HCT116 (cell line): ENCODE measurements at regions not wholly inside any gene's neighbourhood (a gene's known extent, or its start where the extent isn't known, plus 50 kb on each side); places are given as distances from the start of the nearest gene placed in this dataset.

Experiments used
- ATAC-seq: fragments of 200-7000 bp; cut with Tn5 transposase; 2 replicates; pipeline ENCODE4 v1.9.1; 2020; ENCODE audit warnings: mild to moderate bottlenecking, moderate library complexity
- BruUV-seq: library from RNA; stranded (reverse); fragments of 400-500 nt; replicated peaks from 2 replicates; lab custom pipeline; 2021; lab: Mats Ljungman, UMichigan
- CTCF ChIA-PET: fragments of 300-600 bp; sonication (Branson Sonifier 250); formaldehyde crosslinking; loops from one replicate; lab custom pipeline; 2021; ENCODE audit warnings: antibody characterized with exemption; lab: Charles Lee
- POLR2A ChIA-PET: fragments of 300-600, 350-600 bp; sonication (Branson Sonifier 250); formaldehyde crosslinking; loops from one replicate; lab custom pipeline; 2021; ENCODE audit warnings: antibody characterized with exemption; lab: Charles Lee
- RAD21 ChIA-PET, 2 experiments: fragments of 300-600 bp; sonication (Branson Sonifier 250); formaldehyde crosslinking; loops; one replicate each; lab custom pipeline; 2023; ENCODE audit warnings: low total read pairs in 2 of 2; ENCODE audit not compliant: uncharacterized antibody in 2 of 2, unreplicated experiment in 2 of 2, low non-redundant PET in 1 of 2; lab: Charles Lee
- DNase-seq: peaks from one replicate; pipeline ENCODE4 v3.0.0-alpha.2; 2010; ENCODE audit warnings: low read depth, low spot score
- H2AFZ ChIP-seq: fragments of 200-600 bp; shearing (Covaris generic), sonication (generic); 2 replicates; pipeline ENCODE4 v1.6.1; 2017; ENCODE audit warnings: low read depth, mixed run types, mixed read lengths, antibody characterized with exemption, low read length; ENCODE audit not compliant: poor library complexity, severe bottlenecking
- H3K27ac ChIP-seq: 2 replicates; pipeline ENCODE4 v1.5.1; 2012; ENCODE audit warnings: low read depth, low read length
- H3K27me3 ChIP-seq: fragments of 200-600 bp; sonication (generic); 2 replicates; pipeline ENCODE4 v1.6.1; 2016; ENCODE audit warnings: mixed run types, low read length, mixed read lengths; ENCODE audit not compliant: insufficient read depth
- H3K36me3 ChIP-seq, 2 experiments: fragments of 200-500 bp in 1 of 2; fragments of 200-600 bp in 1 of 2; sonication (Bioruptor generic) in 1 of 2; sonication (generic) in 1 of 2; 2 replicates each; pipeline versions ENCODE4 v1.5.1 to v1.6.1; 2014 to 2016; ENCODE audit warnings: low read length in 2 of 2, inconsistent platforms in 1 of 2, mixed read lengths in 1 of 2, mixed run types in 1 of 2; ENCODE audit not compliant: insufficient read depth in 2 of 2, control insufficient read depth in 1 of 2
- H3K4me1 ChIP-seq, 2 experiments: fragments of 200-600 bp in 1 of 2; sonication (generic) in 1 of 2; 2 replicates each; pipeline versions ENCODE4 v1.5.1 to v1.6.1; 2012 to 2017; ENCODE audit warnings: low read length in 2 of 2, inconsistent platforms in 1 of 2, mild to moderate bottlenecking in 1 of 2, mixed read lengths in 1 of 2, mixed run types in 1 of 2, moderate library complexity in 1 of 2; ENCODE audit not compliant: insufficient read depth in 2 of 2, control insufficient read depth in 1 of 2
- H3K4me2 ChIP-seq: fragments of 200-600 bp; sonication (generic); 2 replicates; pipeline ENCODE4 v1.6.1; 2017; ENCODE audit warnings: mixed run types, low read length, mixed read lengths
- H3K4me3 ChIP-seq, 2 experiments: fragments of 200-600 bp in 1 of 2; sonication (generic) in 1 of 2; replicated peaks in 1 of 2; 2 replicates each; pipeline ENCODE4 v1.5.1; 2011 to 2016; ENCODE audit warnings: low read length in 2 of 2, control low read depth in 1 of 2, low read depth in 1 of 2, mild to moderate bottlenecking in 1 of 2, mixed read lengths in 1 of 2, mixed run types in 1 of 2
- H3K79me2 ChIP-seq: fragments of 200-600 bp; sonication (generic); 2 replicates; pipeline ENCODE4 v1.6.1; 2017; ENCODE audit warnings: mild to moderate bottlenecking, mixed run types, low read length, moderate library complexity, mixed read lengths; ENCODE audit not compliant: insufficient read depth
- H3K9ac ChIP-seq: fragments of 200-600 bp; sonication (generic); 2 replicates; pipeline ENCODE4 v1.6.1; 2016; ENCODE audit warnings: low read length, mixed read lengths
- H3K9me2 ChIP-seq: fragments of 200-600 bp; sonication (generic), shearing (Covaris generic); 2 replicates; pipeline ENCODE4 v1.6.1; 2017; ENCODE audit warnings: mixed run types, mild to moderate bottlenecking, moderate library complexity; ENCODE audit not compliant: insufficient read depth
- H3K9me3 ChIP-seq, 2 experiments: fragments of 200-500 bp in 1 of 2; fragments of 200-600 bp in 1 of 2; sonication (Bioruptor generic) in 1 of 2; sonication (generic) in 1 of 2; 2 replicates each; pipeline ENCODE4 v1.6.1; 2014 to 2017; ENCODE audit warnings: low read length in 2 of 2, mixed read lengths in 2 of 2, inconsistent platforms in 1 of 2, low read depth in 1 of 2, mild to moderate bottlenecking in 1 of 2, mixed run types in 1 of 2, moderate library complexity in 1 of 2; ENCODE audit not compliant: control insufficient read depth in 1 of 2, insufficient read depth in 1 of 2
- H4K20me1 ChIP-seq: fragments of 200-600 bp; sonication (generic), shearing (Covaris generic); 2 replicates; pipeline ENCODE4 v1.6.1; 2017; ENCODE audit warnings: mixed run types, mild to moderate bottlenecking, moderate library complexity; ENCODE audit not compliant: insufficient read depth
- CBX3 ChIP-seq: IDR thresholded peaks from 2 replicates; pipeline ENCODE4 v1.6.1; 2012; ENCODE audit warnings: low read depth
- CEBPB ChIP-seq: IDR thresholded peaks from 2 replicates; pipeline ENCODE4 v1.6.1; 2012; ENCODE audit warnings: low read depth
- EGR1 ChIP-seq: IDR thresholded peaks from 2 replicates; pipeline ENCODE4 v1.6.1; 2012; ENCODE audit warnings: low read depth
- ELF1 ChIP-seq: IDR thresholded peaks from 2 replicates; pipeline ENCODE4 v1.6.1; 2012; ENCODE audit warnings: low read depth, borderline replicate concordance
- EZH2 ChIP-seq: fragments of 200-600 bp; sonication (generic); IDR thresholded peaks from 2 replicates; pipeline ENCODE4 v1.6.1; 2017; ENCODE audit warnings: antibody characterized with exemption, mixed run types
- EZH2phosphoT487 ChIP-seq: fragments of 200-600 bp; IDR thresholded peaks from 2 replicates; pipeline ENCODE4 v1.6.1; 2018; ENCODE audit warnings: antibody characterized with exemption, borderline replicate concordance
- FOSL1 ChIP-seq: IDR thresholded peaks from 2 replicates; pipeline ENCODE4 v1.6.1; 2012; ENCODE audit warnings: low read depth
- MAX ChIP-seq: IDR thresholded peaks from 2 replicates; pipeline ENCODE4 v1.6.1; 2012
- POLR2A ChIP-seq: IDR thresholded peaks from 2 replicates; pipeline ENCODE4 v1.7.0; 2011; ENCODE audit warnings: borderline replicate concordance; ENCODE audit not compliant: insufficient read depth, insufficient read length; ENCODE audit errors: extremely low read depth
- RAD21 ChIP-seq: IDR thresholded peaks from 2 replicates; pipeline ENCODE4 v1.6.1; 2012; ENCODE audit warnings: low read depth, mild to moderate bottlenecking
- SIN3A ChIP-seq: IDR thresholded peaks from 2 replicates; pipeline ENCODE4 v1.6.1; 2012; ENCODE audit warnings: low read depth
- SP1 ChIP-seq: IDR thresholded peaks from 2 replicates; pipeline ENCODE4 v1.6.1; 2012; ENCODE audit warnings: low read depth
- SRF ChIP-seq: IDR thresholded peaks from 2 replicates; pipeline ENCODE4 v1.6.1; 2012; ENCODE audit warnings: low read depth
- TCF7L2 ChIP-seq: IDR thresholded peaks from 2 replicates; pipeline ENCODE4 v1.7.0; 2011; ENCODE audit warnings: borderline replicate concordance, inconsistent platforms; ENCODE audit not compliant: insufficient read depth, insufficient read length; ENCODE audit errors: extremely low read depth
- YY1 ChIP-seq: IDR thresholded peaks from 2 replicates; pipeline ENCODE4 v1.6.1; 2011; ENCODE audit warnings: low read length, low read depth, moderate library complexity, mild to moderate bottlenecking; ENCODE audit not compliant: insufficient replicate concordance; ENCODE audit errors: extremely low read depth
- ZFX ChIP-seq: fragments of 450-650 bp; IDR thresholded peaks from 2 replicates; pipeline ENCODE4 v1.6.1; 2017
- ZNF274 ChIP-seq: fragments of 200-500 bp; sonication (Bioruptor generic); IDR thresholded peaks from 2 replicates; pipeline ENCODE4 v1.6.1; 2014; ENCODE audit warnings: mild to moderate bottlenecking, low read depth, low read length, inconsistent platforms
- intact Hi-C: fragments of 100-400 bp; cut with micrococcal nuclease; formaldehyde crosslinking; loops from 2 replicates; pipeline ENCODE4 v1.10.0; 2022
- TF ChIP-seq, protein P1 (sequence below), 3 experiments: fragments of 200-600 bp in 1 of 3; sonication (generic) in 1 of 3; IDR thresholded peaks in 2 of 3; conservative IDR thresholded peaks in 1 of 3; 2 replicates each; pipeline ENCODE4 v1.5.1; 2012 to 2017; ENCODE audit warnings: low read depth in 2 of 3, low read length in 2 of 3, antibody characterized with exemption in 1 of 3, borderline replicate concordance in 1 of 3, control low read depth in 1 of 3, mild to moderate bottlenecking in 1 of 3, mixed read lengths in 1 of 3, mixed run types in 1 of 3, moderate library complexity in 1 of 3; ENCODE audit not compliant: insufficient read depth in 1 of 3
- TF ChIP-seq, protein P2 (sequence below): IDR thresholded peaks from 2 replicates; pipeline ENCODE4 v1.6.1; 2011; ENCODE audit warnings: mild to moderate bottlenecking, low read length, moderate library complexity; ENCODE audit not compliant: insufficient replicate concordance; ENCODE audit errors: extremely low read depth
- TF ChIP-seq, protein P3 (sequence below): IDR thresholded peaks from 2 replicates; pipeline ENCODE4 v1.6.1; 2012

DNA sequence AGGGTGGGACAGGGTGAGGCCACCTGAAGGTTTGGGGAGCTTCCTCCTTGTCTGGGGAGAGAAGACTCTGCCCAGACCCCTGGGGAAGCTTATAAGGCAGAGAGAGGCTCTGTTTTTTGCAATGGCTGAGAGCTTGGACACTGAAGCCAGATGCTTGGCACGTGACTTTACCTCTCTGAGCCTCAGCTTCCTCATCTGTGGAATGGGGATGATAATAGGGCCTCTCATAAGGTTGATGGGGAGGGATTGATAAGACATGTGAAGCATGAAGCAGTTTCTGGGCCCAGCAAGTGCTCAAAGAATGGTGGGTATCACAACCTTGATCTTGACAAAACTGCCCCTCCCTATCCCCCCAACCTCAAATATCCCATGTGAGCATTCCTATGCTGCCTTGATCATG is 195.4 kb upstream of the LHX5 start:
- TF ChIP-seq EZH2 (no peak), FOSL1 (no peak), YY1 (no peak), SRF (no peak), ELF1 (no peak), SP1 (no peak), ZNF274 (no peak), CEBPB (no peak), SIN3A (no peak), ZFX (no peak), MAX (no peak), EGR1 (no peak), EZH2phosphoT487 (no peak), POLR2A (no peak), CBX3 (no peak), RAD21 (no peak), TCF7L2 (no peak)
- TF ChIP-seq, protein P1, sequence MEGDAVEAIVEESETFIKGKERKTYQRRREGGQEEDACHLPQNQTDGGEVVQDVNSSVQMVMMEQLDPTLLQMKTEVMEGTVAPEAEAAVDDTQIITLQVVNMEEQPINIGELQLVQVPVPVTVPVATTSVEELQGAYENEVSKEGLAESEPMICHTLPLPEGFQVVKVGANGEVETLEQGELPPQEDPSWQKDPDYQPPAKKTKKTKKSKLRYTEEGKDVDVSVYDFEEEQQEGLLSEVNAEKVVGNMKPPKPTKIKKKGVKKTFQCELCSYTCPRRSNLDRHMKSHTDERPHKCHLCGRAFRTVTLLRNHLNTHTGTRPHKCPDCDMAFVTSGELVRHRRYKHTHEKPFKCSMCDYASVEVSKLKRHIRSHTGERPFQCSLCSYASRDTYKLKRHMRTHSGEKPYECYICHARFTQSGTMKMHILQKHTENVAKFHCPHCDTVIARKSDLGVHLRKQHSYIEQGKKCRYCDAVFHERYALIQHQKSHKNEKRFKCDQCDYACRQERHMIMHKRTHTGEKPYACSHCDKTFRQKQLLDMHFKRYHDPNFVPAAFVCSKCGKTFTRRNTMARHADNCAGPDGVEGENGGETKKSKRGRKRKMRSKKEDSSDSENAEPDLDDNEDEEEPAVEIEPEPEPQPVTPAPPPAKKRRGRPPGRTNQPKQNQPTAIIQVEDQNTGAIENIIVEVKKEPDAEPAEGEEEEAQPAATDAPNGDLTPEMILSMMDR (IDR thresholded peaks at IDR 0.05 in 2 of 3, conservative IDR thresholded peaks at IDR 0.05 in 1 of 3; ENCODE audit: borderline replicate concordance in 1 of 3, insufficient read depth in 1 of 3, low read depth in 2 of 3, low read length in 2 of 3) = no peak
- TF ChIP-seq, protein P2, sequence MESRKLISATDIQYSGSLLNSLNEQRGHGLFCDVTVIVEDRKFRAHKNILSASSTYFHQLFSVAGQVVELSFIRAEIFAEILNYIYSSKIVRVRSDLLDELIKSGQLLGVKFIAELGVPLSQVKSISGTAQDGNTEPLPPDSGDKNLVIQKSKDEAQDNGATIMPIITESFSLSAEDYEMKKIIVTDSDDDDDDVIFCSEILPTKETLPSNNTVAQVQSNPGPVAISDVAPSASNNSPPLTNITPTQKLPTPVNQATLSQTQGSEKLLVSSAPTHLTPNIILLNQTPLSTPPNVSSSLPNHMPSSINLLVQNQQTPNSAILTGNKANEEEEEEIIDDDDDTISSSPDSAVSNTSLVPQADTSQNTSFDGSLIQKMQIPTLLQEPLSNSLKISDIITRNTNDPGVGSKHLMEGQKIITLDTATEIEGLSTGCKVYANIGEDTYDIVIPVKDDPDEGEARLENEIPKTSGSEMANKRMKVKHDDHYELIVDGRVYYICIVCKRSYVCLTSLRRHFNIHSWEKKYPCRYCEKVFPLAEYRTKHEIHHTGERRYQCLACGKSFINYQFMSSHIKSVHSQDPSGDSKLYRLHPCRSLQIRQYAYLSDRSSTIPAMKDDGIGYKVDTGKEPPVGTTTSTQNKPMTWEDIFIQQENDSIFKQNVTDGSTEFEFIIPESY = no peak
- TF ChIP-seq, protein P3, sequence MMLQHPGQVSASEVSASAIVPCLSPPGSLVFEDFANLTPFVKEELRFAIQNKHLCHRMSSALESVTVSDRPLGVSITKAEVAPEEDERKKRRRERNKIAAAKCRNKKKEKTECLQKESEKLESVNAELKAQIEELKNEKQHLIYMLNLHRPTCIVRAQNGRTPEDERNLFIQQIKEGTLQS = no peak
- TF ChIP-seq, all 23 proteins: peak for 0
- Histone ChIP-seq H3K9me2 (no peaks in the 10 kb centered on the region), H3K9me3 (no peaks in the 10 kb centered on the region), H3K4me1 (no peaks in the 10 kb centered on the region), H3K4me3 (no peak overlapping the region), H2AFZ (no peak overlapping the region), H3K4me2 (no peak overlapping the region), H4K20me1 (no peaks in the 10 kb centered on the region), H3K36me3 (no peaks in the 10 kb centered on the region), H3K27ac (no peak overlapping the region), H3K27me3 (peaks cover 17% of the 10 kb centered on the region), H3K79me2 (no peaks in the 10 kb centered on the region), H3K9ac (no peak overlapping the region)
- POLR2A ChIA-PET = no interaction called here
- CTCF ChIA-PET = no interaction called here
- intact Hi-C loops = no loop called here
- RAD21 ChIA-PET = no interaction called here
- no TSS peak for BruUV-seq
- DNase-seq = no peak
- ATAC-seq = no peak
